Ovary (tissue), 7 donors: ENCODE measurements at regions not wholly inside any gene's neighbourhood (a gene's known extent, or its start where the extent isn't known, plus 50 kb on each side); places are given as distances from the start of the nearest gene placed in this dataset.

Experiments
- DNase-seq, 5 donors: peaks; one replicate each; pipeline ENCODE4 v3.0.0-alpha.2; 2019 to 2020
- H3K27ac ChIP-seq, 2 donors: fragments of 200-600 bp; one replicate each; pipeline versions ENCODE4 v1.5.1 to v1.8.0; 2019 to 2022
- H3K27me3 ChIP-seq: fragments of 200-600 bp; one replicate; pipeline ENCODE4 v1.8.0; 2022
- H3K36me3 ChIP-seq: fragments of 200-600 bp; sonication (generic); one replicate; pipeline ENCODE4 v1.5.1; 2019
- H3K4me1 ChIP-seq: one replicate; pipeline ENCODE4 v1.8.1; 2013; ENCODE audit warnings: mild to moderate bottlenecking, moderate library complexity; ENCODE audit not compliant: insufficient read depth
- H3K4me3 ChIP-seq: fragments of 200-600 bp; sonication (generic); one replicate; pipeline ENCODE4 v1.5.1; 2017
- H3K9me3 ChIP-seq, 2 donors: fragments of 200-600 bp in 1 of 2; sonication (generic) in 1 of 2; one replicate each; pipeline versions ENCODE4 v1.5.1 to v1.8.1; 2013 to 2019; ENCODE audit warnings: mild to moderate bottlenecking in 1 of 2, moderate library complexity in 1 of 2
- CTCF ChIP-seq, 3 donors: fragments of 450-650 bp in 2 of 3; fragments of 200-600 bp in 1 of 3; IDR thresholded peaks; one replicate each; pipeline versions ENCODE4 v1.5.1 to v1.8.0; 2016 to 2022; ENCODE audit warnings: antibody characterized with exemption in 3 of 3, mild to moderate bottlenecking in 1 of 3
- EP300 ChIP-seq: sonication (generic); formaldehyde crosslinking; IDR thresholded peaks from one replicate; pipeline ENCODE4 v1.6.1; 2017; ENCODE audit warnings: antibody characterized with exemption
- POLR2A ChIP-seq: fragments of 450-650 bp; IDR thresholded peaks from one replicate; pipeline ENCODE4 v1.6.1; 2017; ENCODE audit warnings: antibody characterized with exemption, mild to moderate bottlenecking, moderate library complexity
- WGBS, 3 donors: extraction: QIAGEN DNeasy Blood & Tissue Kit in 1 of 3; methylation state at CpG; one replicate each; pipeline versions ENCODE4 v1.1.5 to v1.1.7; 2013 to 2017; 5-methylcytosine and 5-hydroxymethylcytosine counted together
- intact Hi-C, 4 donors: fragments of 100-400 bp; cut with DNase I; formaldehyde crosslinking; loops; one replicate each; pipeline versions ENCODE4 v1.11.0 to v1.15.1; 2022 to 2023
- donor health status: DM: no; HTN: no; CAD: no; lungs with moderate emphysema.
- donor health status: DM: no; HTN: no; CAD: no.
- donor health status: Bipolar disorder and iron deficiency.
- donor health status: DM: no; HTN: no; CAD: no.
- donor health status: DM: yes; HTN: yes; CAD: no.

- TF ChIP-seq EP300: no peak
- TF ChIP-seq CTCF (IDR thresholded peaks at IDR 0.05): no peak
- TF ChIP-seq POLR2A: no peak
- intact Hi-C loops: no loop called here
- no peak for DNase-seq
Observed at GRCh38 chr2:78778756-78779510, 246.6 kb upstream of the REG3G start.

GRCh38 chr2:78779761-78780160 lies 245.7 kb upstream of the REG3G start:
- 4 to 17% (median 7%) methylated on average over 12 of the region's 12 CpGs for WGBS, 3 donors

More at GRCh38 chr2:78778756-78779510, 246.6 kb upstream of the REG3G start:
- H3K36me3 ChIP-seq: no peaks in the 10 kb centered on the region
- H3K4me3 ChIP-seq: no peak overlapping the region
- no peaks in the 10 kb centered on the region for H3K27me3 ChIP-seq
- H3K4me1 ChIP-seq: no peaks in the 10 kb centered on the region
- H3K27ac ChIP-seq: no peak overlapping the region
- no peaks in the 10 kb centered on the region for H3K9me3 ChIP-seq
- WGBS, 3 donors: 94 to 95% (median 95%) methylated on average over 68 to 69 of the region's 69 CpGs

GRCh38 chr2:78780256-78780655 lies 245.2 kb upstream of the REG3G start:
- Histone ChIP-seq H3K27ac (no peak overlapping the region), H3K27me3 (no peaks in the 10 kb centered on the region), H3K36me3 (no peaks in the 10 kb centered on the region), H3K4me1 (no peaks in the 10 kb centered on the region), H3K4me3 (no peak overlapping the region), H3K9me3 (no peaks in the 10 kb centered on the region)
- intact Hi-C loops: no loop called here
- DNase-seq: no peak
- TF ChIP-seq EP300 (no peak), POLR2A (no peak), CTCF (IDR thresholded peaks at IDR 0.05) (no peak)
- whole genome bisulfite sequencing, 3 donors: 1 to 7% (median 3%) methylated on average over 5 of the region's 5 CpGs

More at GRCh38 chr2:78779761-78780160, 245.7 kb upstream of the REG3G start:
- Histone ChIP-seq H3K36me3 (no peaks in the 10 kb centered on the region), H3K9me3 (no peaks in the 10 kb centered on the region), H3K27ac (no peak overlapping the region), H3K4me1 (no peaks in the 10 kb centered on the region), H3K4me3 (no peak overlapping the region), H3K27me3 (no peaks in the 10 kb centered on the region)
- TF ChIP-seq CTCF (IDR thresholded peaks at IDR 0.05) (no peak), POLR2A (no peak), EP300 (no peak)
- DNase-seq: no peak
- intact Hi-C loops: no loop called here

- TF ChIP-seq CTCF (IDR thresholded peaks at IDR 0.05) (no peak), EP300 (no peak), POLR2A (no peak)
- WGBS, 3 donors: 26 to 37% (median 26%) methylated on average over 7 of the region's 7 CpGs
- DNase-seq: no peak
- Histone ChIP-seq H3K4me1 (no peaks in the 10 kb centered on the region), H3K27me3 (no peaks in the 10 kb centered on the region), H3K36me3 (no peaks in the 10 kb centered on the region), H3K4me3 (no peak overlapping the region), H3K27ac (no peak overlapping the region), H3K9me3 (no peaks in the 10 kb centered on the region)
- intact Hi-C loops: no loop called here
Observed at GRCh38 chr2:78780864-78781583, 244.5 kb upstream of the REG3G start.
